SHP77 (cell line): ENCODE measurements at regions not wholly inside any gene's neighbourhood (a gene's known extent, or its start where the extent isn't known, plus 50 kb on each side); places are given as distances from the start of the nearest gene placed in this dataset.

Experiments used
- DNase-seq, 2 experiments: peaks; one replicate each; lab custom pipeline; 2025; lab: John Stamatoyannopoulos, UW

GRCh38 chr6:79305020-79305419 is 70.5 kb upstream of the HMGN3 start:
- no peak for DNase-seq

- no peak for DNase-seq
These were observed 67.9 kb upstream of the HMGN3 start for GRCh38 chr6:79302341-79302740.

- no peak for DNase-seq
These were observed 66.8 kb upstream of the HMGN3 start for GRCh38 chr6:79301290-79301689.

GRCh38 chr6:79296211-79296610 is 61.7 kb upstream of the HMGN3 start:
- DNase-seq = no peak
